SKM-1 (cell line): ENCODE measurements at regions not wholly inside any gene's neighbourhood (a gene's known extent, or its start where the extent isn't known, plus 50 kb on each side); places are given as distances from the start of the nearest gene placed in this dataset.
"Not testable (repeated sequence)": the region's sequence is repeated elsewhere in the genome, so short reads cannot be mapped to it uniquely, and the experiment has no call there.

Experiments used
- DNase-seq: peaks from one replicate; lab custom pipeline; 2025; ENCODE audit not compliant: unreplicated experiment; lab: John Stamatoyannopoulos, UW

- no peak for DNase-seq
Observed at GRCh38 chr5:117203584-117203983, 629.0 kb upstream of the SEMA6A start.

GRCh38 chr5:117201001-117201400 lies 626.4 kb upstream of the SEMA6A start:
- no peak for DNase-seq

GRCh38 chr5:117195076-117195475 lies 620.5 kb upstream of the SEMA6A start:
- no peak for DNase-seq

- no peak for DNase-seq
Observed at GRCh38 chr5:117191251-117191650, 616.6 kb upstream of the SEMA6A start.

- no peak for DNase-seq
Observed at GRCh38 chr5:117189784-117190183, 615.2 kb upstream of the SEMA6A start.

- no peak for DNase-seq
Observed at GRCh38 chr5:117188211-117188610, 613.6 kb upstream of the SEMA6A start.

GRCh38 chr5:117186751-117187150 lies 612.1 kb upstream of the SEMA6A start:
- no peak for DNase-seq

- no peak for DNase-seq
Observed at GRCh38 chr5:117183326-117183725, 608.7 kb upstream of the SEMA6A start.

GRCh38 chr5:117182104-117182503 lies 607.5 kb upstream of the SEMA6A start:
- DNase-seq, result no peak

- DNase-seq, result no peak
Observed at GRCh38 chr5:117177302-117177701, 602.7 kb upstream of the SEMA6A start.

GRCh38 chr5:117165068-117165467 lies 590.4 kb upstream of the SEMA6A start:
- no peak for DNase-seq

- DNase-seq, result no peak
Observed at GRCh38 chr5:117161718-117162335, 587.2 kb upstream of the SEMA6A start.

GRCh38 chr5:117160391-117160790 lies 585.8 kb upstream of the SEMA6A start:
- no peak for DNase-seq

GRCh38 chr5:117149312-117149711 lies 574.7 kb upstream of the SEMA6A start:
- DNase-seq, result no peak

GRCh38 chr5:117144086-117144485 lies 569.5 kb upstream of the SEMA6A start:
- no peak for DNase-seq

- DNase-seq, result no peak
Observed at GRCh38 chr5:117143406-117143805, 568.8 kb upstream of the SEMA6A start.

GRCh38 chr5:117138523-117138922 lies 563.9 kb upstream of the SEMA6A start:
- no peak for DNase-seq

- DNase-seq, result no peak
Observed at GRCh38 chr5:117135851-117136250, 561.2 kb upstream of the SEMA6A start.

- DNase-seq, result no peak
Observed at GRCh38 chr5:117133198-117133597, 558.6 kb upstream of the SEMA6A start.

- no peak for DNase-seq
Observed at GRCh38 chr5:117131876-117132275, 557.3 kb upstream of the SEMA6A start.

GRCh38 chr5:117131048-117131679 lies 556.5 kb upstream of the SEMA6A start:
- DNase-seq, result no peak

- no peak for DNase-seq
Observed at GRCh38 chr5:117118499-117118898, 543.9 kb upstream of the SEMA6A start.

GRCh38 chr5:117117314-117117713 lies 542.7 kb upstream of the SEMA6A start:
- not testable (repeated sequence) for DNase-seq
